ENCODE measurements at regions not wholly inside any gene's neighbourhood (a gene's known extent, or its start where the extent isn't known, plus 50 kb on each side); places are given as distances from the start of the nearest gene placed in this dataset.

DNA sequence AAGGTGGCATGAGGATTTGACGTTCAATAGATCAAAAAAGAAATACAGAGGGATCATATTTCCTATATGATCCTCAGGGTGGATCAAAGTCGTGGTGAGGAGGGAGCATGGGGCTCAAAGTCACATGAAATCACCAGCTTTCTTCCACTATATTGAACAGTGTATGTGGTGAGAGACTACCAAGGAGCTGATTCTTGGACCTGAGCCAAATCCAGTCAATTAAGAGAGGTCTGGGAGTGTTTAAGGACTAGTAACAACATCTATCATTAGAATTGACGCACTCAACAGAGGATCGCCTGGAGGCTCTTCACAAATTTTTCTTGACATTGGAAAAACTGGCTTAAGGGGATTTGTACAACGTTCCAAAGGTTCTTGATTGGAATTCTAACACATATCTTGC, 267.7 kb upstream of the PROX1 start:
- TF ChIP-seq, protein P1, sequence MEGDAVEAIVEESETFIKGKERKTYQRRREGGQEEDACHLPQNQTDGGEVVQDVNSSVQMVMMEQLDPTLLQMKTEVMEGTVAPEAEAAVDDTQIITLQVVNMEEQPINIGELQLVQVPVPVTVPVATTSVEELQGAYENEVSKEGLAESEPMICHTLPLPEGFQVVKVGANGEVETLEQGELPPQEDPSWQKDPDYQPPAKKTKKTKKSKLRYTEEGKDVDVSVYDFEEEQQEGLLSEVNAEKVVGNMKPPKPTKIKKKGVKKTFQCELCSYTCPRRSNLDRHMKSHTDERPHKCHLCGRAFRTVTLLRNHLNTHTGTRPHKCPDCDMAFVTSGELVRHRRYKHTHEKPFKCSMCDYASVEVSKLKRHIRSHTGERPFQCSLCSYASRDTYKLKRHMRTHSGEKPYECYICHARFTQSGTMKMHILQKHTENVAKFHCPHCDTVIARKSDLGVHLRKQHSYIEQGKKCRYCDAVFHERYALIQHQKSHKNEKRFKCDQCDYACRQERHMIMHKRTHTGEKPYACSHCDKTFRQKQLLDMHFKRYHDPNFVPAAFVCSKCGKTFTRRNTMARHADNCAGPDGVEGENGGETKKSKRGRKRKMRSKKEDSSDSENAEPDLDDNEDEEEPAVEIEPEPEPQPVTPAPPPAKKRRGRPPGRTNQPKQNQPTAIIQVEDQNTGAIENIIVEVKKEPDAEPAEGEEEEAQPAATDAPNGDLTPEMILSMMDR (IDR thresholded peaks at IDR 0.05) = no peak
- H3K27ac ChIP-seq = no peak overlapping the region
- DNase-seq (no peak), ATAC-seq (no peak)
- peaks cover 0 to 6% (median 0%) of the 10 kb centered on the region in 9 donors for H3K4me1 ChIP-seq
- intact Hi-C loops (cut with DNase I) = no loop called here
- H3K27me3 ChIP-seq = peaks cover 0 to 11% (median 0%) of the 10 kb centered on the region in 7 donors
- no peak overlapping the region for H3K4me3 ChIP-seq
- H3K36me3 ChIP-seq = no peaks in the 10 kb centered on the region
- H3K9me3 ChIP-seq = no peaks in the 10 kb centered on the region
- 68 to 78% methylated on average over 5 of the region's 5 CpGs for WGBS, 2 donors

DNA sequence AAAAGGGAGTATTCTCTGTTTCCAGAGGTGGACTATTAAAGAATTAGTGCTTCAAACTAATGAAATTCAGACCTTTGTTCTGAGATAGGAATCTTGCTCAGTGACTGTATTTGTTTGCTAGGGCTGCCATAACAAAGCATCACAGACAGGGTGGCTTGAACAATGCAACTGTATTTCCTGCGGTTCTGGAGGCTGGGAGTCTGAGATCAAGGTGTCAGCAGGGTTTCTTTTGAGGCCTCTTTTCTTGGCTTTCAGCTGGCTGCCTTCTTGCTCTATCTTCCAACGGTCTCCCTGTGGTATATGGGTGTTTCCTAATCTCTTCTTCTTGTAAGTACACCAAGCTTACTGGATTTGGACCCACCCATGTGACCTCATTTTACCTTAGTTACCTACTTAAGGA, 264.6 kb upstream of the PROX1 start:
- no peaks in the 10 kb centered on the region for H3K9me3 ChIP-seq
- H3K36me3 ChIP-seq = no peaks in the 10 kb centered on the region
- H3K4me1 ChIP-seq = peaks cover 0 to 10% (median 0%) of the 10 kb centered on the region in 9 donors
- intact Hi-C loops (cut with DNase I) = no loop called here
- ATAC-seq = no peak
- no peak for DNase-seq
- no peak overlapping the region for H3K4me3 ChIP-seq
- H3K27ac ChIP-seq = no peak overlapping the region
- TF ChIP-seq, protein P1 (IDR thresholded peaks at IDR 0.05) = no peak
- WGBS, 2 donors = 68 to 70% methylated on average over 2 of the region's 2 CpGs
- H3K27me3 ChIP-seq = peaks cover 0 to 9% (median 0%) of the 10 kb centered on the region in 7 donors

DNA sequence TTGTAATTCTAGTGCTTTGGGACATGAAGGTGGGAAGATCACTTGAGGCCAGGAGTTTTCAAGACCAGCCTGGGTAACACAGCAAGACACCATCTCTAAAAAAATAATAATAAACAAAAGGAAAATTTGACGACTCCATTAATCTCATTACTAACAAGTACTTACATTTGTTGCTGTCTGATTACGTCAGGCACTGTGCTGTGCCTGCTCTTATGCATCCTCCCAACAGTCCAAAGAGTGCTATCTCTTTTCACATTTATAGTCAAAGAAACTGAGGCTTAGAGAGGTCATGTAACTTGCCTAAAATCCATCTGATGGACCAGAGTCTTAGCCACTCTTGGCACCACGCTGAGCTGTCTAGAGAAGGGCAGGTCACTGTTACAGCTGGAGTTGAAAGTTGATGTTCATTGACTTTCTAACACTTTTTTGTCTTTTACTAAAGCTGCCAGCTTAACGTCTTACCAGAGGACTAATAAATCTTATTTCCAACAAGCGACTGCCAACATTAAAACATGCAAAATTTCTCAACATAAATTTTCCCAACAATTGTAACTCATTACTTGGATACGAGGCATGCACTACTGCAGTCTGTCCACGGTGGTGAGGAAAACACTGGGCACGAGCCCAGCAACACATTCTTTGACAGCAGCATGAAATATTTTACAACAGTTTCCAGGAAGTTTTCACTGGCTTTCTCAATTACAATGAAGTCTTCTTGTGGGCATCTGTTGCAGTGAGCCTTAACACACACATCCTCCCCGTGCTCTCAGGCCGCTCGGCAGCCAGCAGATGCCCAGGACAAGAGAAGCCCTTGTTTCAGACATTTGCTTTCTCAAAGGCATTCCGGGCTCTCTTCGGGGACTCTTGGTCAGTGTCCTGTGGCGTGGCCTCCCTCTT, 262.9 kb upstream of the PROX1 start:
- 28 to 30% methylated on average over 14 of the region's 14 CpGs for whole genome bisulfite sequencing, 2 donors
- H3K4me1 ChIP-seq = peaks cover 0 to 10% (median 0%) of the 10 kb centered on the region in 9 donors
- intact Hi-C loops (cut with DNase I) = no loop called here
- DNase-seq (no peak), ATAC-seq (peak in 4 of 8 donors; percentile 39 to 81 (median 44))
- H3K9me3 ChIP-seq = peaks cover 0 to 1% (median 0%) of the 10 kb centered on the region in 11 donors
- H3K27me3 ChIP-seq = peaks cover 0 to 9% (median 0%) of the 10 kb centered on the region in 7 donors
- no peak overlapping the region for H3K27ac ChIP-seq
- no peaks in the 10 kb centered on the region for H3K36me3 ChIP-seq
- no peak overlapping the region for H3K4me3 ChIP-seq
- TF ChIP-seq, protein P1 (IDR thresholded peaks at IDR 0.05) = no peak

DNA sequence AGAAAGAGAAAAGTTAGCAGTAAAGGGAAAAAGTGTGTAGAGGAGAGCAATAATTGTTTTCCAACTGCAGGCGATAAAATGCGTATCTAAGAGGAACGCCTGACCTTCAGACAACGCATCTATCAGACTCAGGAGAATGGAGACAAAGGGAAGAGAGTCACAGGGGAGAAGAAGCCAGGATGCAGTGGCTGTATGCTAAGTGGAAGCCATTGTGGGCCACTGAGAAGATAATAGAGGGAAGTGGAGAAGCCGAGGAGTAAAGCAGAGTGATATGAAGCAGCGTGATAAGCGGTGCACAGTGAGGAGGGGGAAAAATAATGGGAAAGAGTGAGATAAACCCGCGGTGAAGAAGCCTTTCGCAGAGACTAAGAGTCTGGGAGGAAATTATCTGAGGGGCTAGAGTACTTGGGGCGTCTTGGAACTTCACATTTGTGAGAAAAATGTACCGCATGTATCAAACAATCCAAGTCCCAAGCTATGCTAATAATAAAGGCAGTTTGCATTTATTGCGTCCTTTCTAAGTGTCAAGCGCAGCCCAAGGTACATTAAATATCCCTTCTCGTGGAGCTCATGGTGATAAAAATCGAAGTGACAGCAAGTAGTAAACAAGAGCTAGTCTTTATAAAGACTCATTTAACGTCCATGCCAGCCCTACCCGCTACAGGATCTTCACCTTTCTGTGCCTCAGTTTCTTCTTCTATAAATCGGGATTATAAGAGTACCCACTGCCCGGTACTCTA, 259.8 kb upstream of the PROX1 start:
- TF ChIP-seq, protein P1 (IDR thresholded peaks at IDR 0.05) = no peak
- Histone ChIP-seq H3K9me3 (peaks cover 0 to 15% (median 5%) of the 10 kb centered on the region in 11 donors), H3K27ac (no peak overlapping the region), H3K4me3 (no peak overlapping the region), H3K4me1 (peaks cover 0 to 10% (median 0%) of the 10 kb centered on the region in 9 donors), H3K27me3 (peaks cover 0 to 4% (median 0%) of the 10 kb centered on the region in 7 donors), H3K36me3 (no peaks in the 10 kb centered on the region)
- no peak for DNase-seq
- 61 to 76% methylated on average over 20 of the region's 20 CpGs for WGBS, 2 donors
- no peak for ATAC-seq
- intact Hi-C loops (cut with DNase I) = no loop called here
